T-helper 2 cell treated with Interferon-gamma antibody and Interleukin-4, amounts not matched to agents 5 μg/mL and 100 μg/mL, for 36 hours (primary cell): ENCODE measurements at regions not wholly inside any gene's neighbourhood (a gene's known extent, or its start where the extent isn't known, plus 50 kb on each side); places are given as distances from the start of the nearest gene placed in this dataset.

Experiments used
- DNase-seq: peaks from one replicate; pipeline ENCODE4 v3.0.0; 2021; ENCODE audit warnings: low spot score
- H3K27ac Mint-ChIP-seq: one replicate; pipeline ENCODE4 v1.8.0; 2021; ENCODE audit warnings: mild to moderate bottlenecking, mixed read lengths
- H3K27me3 Mint-ChIP-seq: one replicate; pipeline ENCODE4 v1.8.0; 2021; ENCODE audit warnings: low read depth, mixed read lengths
- H3K36me3 Mint-ChIP-seq: one replicate; pipeline ENCODE4 v1.8.0; 2021; ENCODE audit warnings: low read depth, mixed read lengths
- H3K4me1 Mint-ChIP-seq: one replicate; pipeline ENCODE4 v1.8.0; 2021; ENCODE audit warnings: low read depth, mixed read lengths
- H3K4me3 Mint-ChIP-seq: one replicate; pipeline ENCODE4 v1.8.0; 2022; ENCODE audit warnings: mild to moderate bottlenecking, moderate library complexity, mixed read lengths
- H3K9me3 Mint-ChIP-seq: one replicate; pipeline ENCODE4 v1.8.0; 2021; ENCODE audit warnings: mixed read lengths

GRCh38 chr1:80018348-80018747 lies 1011.8 kb upstream of the ADGRL4 start:
- H3K4me3 Mint-ChIP-seq: no peak overlapping the region
- H3K36me3 Mint-ChIP-seq: no peaks in the 10 kb centered on the region
- H3K9me3 Mint-ChIP-seq: peaks cover 4% of the 10 kb centered on the region
- no peaks in the 10 kb centered on the region for H3K27me3 Mint-ChIP-seq
- no peak overlapping the region for H3K27ac Mint-ChIP-seq
- no peaks in the 10 kb centered on the region for H3K4me1 Mint-ChIP-seq
- DNase-seq: no peak

- DNase-seq: no peak
- Mint-ChIP-seq H3K4me1 (no peaks in the 10 kb centered on the region), H3K36me3 (no peaks in the 10 kb centered on the region), H3K27ac (no peak overlapping the region), H3K4me3 (no peak overlapping the region), H3K9me3 (peaks cover 14% of the 10 kb centered on the region), H3K27me3 (no peaks in the 10 kb centered on the region)
These were observed 1002.4 kb upstream of the ADGRL4 start for GRCh38 chr1:80008934-80009333.

- no peak for DNase-seq
- peaks cover 25% of the 10 kb centered on the region for H3K9me3 Mint-ChIP-seq
- H3K27me3 Mint-ChIP-seq: no peaks in the 10 kb centered on the region
These were observed 996.7 kb upstream of the ADGRL4 start for GRCh38 chr1:80003250-80003649.

DNA sequence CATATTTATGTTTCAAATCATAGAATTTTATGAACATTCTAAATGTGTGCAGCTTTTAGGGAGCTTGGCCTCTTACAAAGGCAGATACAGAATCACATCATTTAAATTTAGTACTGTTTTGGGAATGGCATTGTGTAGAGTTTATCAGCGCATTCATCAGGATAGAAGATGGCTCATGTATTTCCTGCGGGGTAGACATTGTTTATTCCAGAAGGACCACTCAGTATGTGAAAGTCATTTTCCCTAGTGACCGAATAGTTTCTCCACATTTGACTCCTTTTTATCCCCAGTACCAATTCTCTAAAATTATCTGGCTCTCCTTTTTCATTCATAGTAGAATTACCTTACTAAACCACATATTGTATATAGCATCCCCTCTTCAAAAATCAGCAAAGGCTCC lies 981.9 kb upstream of the ADGRL4 start:
- Mint-ChIP-seq H3K4me1 (no peaks in the 10 kb centered on the region), H3K27ac (no peak overlapping the region), H3K27me3 (no peaks in the 10 kb centered on the region), H3K36me3 (no peaks in the 10 kb centered on the region), H3K9me3 (peaks cover 2% of the 10 kb centered on the region), H3K4me3 (no peak overlapping the region)
- no peak for DNase-seq

More at GRCh38 chr1:80003250-80003649, 996.7 kb upstream of the ADGRL4 start:
- no peak overlapping the region for H3K27ac Mint-ChIP-seq
- no peaks in the 10 kb centered on the region for H3K36me3 Mint-ChIP-seq
- no peak overlapping the region for H3K4me3 Mint-ChIP-seq
- H3K4me1 Mint-ChIP-seq: no peaks in the 10 kb centered on the region

DNA sequence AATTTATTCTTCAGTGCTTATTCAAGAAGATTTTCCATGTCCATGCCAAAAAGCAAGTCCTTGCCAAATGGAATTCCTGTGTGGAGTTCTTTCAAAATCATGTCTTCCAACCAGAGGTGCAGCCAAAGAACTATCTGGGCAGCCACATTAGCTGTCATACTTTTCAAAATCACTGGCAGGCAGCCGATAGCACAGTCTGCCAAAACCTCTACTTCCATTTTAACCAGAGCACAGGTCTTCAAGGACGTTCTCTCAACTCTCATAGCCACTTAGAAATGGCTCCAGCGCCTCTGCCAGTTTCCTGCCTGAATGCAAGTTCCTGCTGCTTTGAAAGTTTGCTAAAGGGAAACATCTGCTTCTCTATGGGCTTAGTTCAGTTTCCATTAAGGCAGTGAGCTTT lies 975.7 kb upstream of the ADGRL4 start:
- Mint-ChIP-seq H3K4me3 (no peak overlapping the region), H3K4me1 (no peaks in the 10 kb centered on the region), H3K27ac (no peak overlapping the region), H3K9me3 (peaks cover 10% of the 10 kb centered on the region), H3K36me3 (no peaks in the 10 kb centered on the region), H3K27me3 (no peaks in the 10 kb centered on the region)
- DNase-seq: no peak

- Mint-ChIP-seq H3K4me3 (no peak overlapping the region), H3K27ac (no peak overlapping the region), H3K4me1 (no peaks in the 10 kb centered on the region), H3K9me3 (peaks cover 16% of the 10 kb centered on the region), H3K36me3 (no peaks in the 10 kb centered on the region), H3K27me3 (no peaks in the 10 kb centered on the region)
- no peak for DNase-seq
These were observed 975.0 kb upstream of the ADGRL4 start for GRCh38 chr1:79981481-79981880.

DNA sequence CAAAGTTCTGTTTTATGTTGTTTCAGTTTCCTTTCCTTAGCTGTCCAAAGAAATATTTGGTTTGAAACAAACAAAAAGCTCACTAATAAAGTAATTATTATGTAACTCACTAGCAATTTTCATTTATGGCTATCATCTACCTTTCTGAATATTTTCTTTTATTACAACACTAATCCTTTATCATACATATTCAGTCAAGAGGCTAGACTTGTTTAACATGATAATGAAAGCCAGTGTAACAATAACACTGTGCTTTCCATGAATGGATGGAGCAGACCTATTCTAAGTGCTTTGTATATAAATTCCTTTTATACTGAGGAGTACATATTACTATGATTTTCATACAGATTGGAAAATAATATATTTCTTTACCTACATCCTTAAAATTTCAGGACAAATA lies 972.8 kb upstream of the ADGRL4 start:
- Mint-ChIP-seq H3K27me3 (no peaks in the 10 kb centered on the region), H3K9me3 (peaks cover 16% of the 10 kb centered on the region), H3K4me1 (no peaks in the 10 kb centered on the region), H3K4me3 (no peak overlapping the region), H3K36me3 (no peaks in the 10 kb centered on the region), H3K27ac (no peak overlapping the region)
- DNase-seq: no peak

GRCh38 chr1:79976287-79976686 lies 969.8 kb upstream of the ADGRL4 start:
- Mint-ChIP-seq H3K27me3 (no peaks in the 10 kb centered on the region), H3K36me3 (no peaks in the 10 kb centered on the region), H3K4me1 (no peaks in the 10 kb centered on the region), H3K9me3 (peaks cover 20% of the 10 kb centered on the region), H3K4me3 (no peak overlapping the region), H3K27ac (no peak overlapping the region)
- DNase-seq: no peak

- H3K9me3 Mint-ChIP-seq: peaks cover 20% of the 10 kb centered on the region
- no peaks in the 10 kb centered on the region for H3K27me3 Mint-ChIP-seq
- no peak overlapping the region for H3K4me3 Mint-ChIP-seq
- H3K36me3 Mint-ChIP-seq: no peaks in the 10 kb centered on the region
- no peaks in the 10 kb centered on the region for H3K4me1 Mint-ChIP-seq
- H3K27ac Mint-ChIP-seq: no peak overlapping the region
- DNase-seq: no peak
These were observed 968.1 kb upstream of the ADGRL4 start for GRCh38 chr1:79974659-79975058.

DNA sequence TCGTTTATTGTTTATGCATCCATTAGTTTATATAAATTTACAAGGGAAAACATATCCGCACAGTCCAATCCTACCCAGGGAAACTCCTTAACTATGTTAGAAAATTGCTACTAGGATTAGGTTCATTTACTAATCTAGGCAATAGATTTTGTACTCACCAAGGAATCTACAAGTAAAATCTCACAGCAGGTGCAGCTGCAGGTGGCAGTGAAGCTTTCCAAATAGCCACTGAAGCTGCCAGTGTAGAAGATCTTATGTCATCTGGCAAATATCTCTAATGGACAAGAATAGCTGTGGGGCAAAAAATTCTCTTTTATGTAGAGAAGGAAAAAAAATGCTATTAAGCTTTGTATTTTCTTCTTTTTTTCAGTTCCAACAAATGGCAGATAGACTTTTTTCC lies 963.4 kb upstream of the ADGRL4 start:
- DNase-seq: no peak
- peaks cover 22% of the 10 kb centered on the region for H3K9me3 Mint-ChIP-seq
- no peaks in the 10 kb centered on the region for H3K36me3 Mint-ChIP-seq
- no peaks in the 10 kb centered on the region for H3K27me3 Mint-ChIP-seq
- no peak overlapping the region for H3K27ac Mint-ChIP-seq
- no peaks in the 10 kb centered on the region for H3K4me1 Mint-ChIP-seq
- H3K4me3 Mint-ChIP-seq: no peak overlapping the region

DNA sequence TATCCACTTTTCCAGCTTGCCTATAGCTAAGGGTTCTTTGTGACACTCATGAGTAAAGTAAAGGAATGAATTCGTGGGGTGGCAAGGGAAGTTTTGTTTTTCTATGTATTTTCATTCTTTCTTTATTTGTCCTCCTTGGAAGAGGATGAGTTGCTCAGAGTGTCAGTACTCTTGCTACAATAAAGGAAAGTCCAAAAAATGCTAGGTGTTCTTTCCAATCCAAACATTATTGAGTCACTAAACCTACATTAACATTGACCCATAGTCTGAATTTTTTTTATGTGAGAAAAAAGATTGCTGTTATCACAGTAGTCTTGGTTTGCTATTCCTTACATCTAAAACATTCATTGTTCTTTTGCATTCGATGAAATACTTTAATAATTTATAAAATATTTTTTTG lies 959.9 kb upstream of the ADGRL4 start:
- H3K27me3 Mint-ChIP-seq: no peaks in the 10 kb centered on the region
- DNase-seq: no peak
- peaks cover 33% of the 10 kb centered on the region for H3K9me3 Mint-ChIP-seq
- H3K27ac Mint-ChIP-seq: no peak overlapping the region
- no peaks in the 10 kb centered on the region for H3K36me3 Mint-ChIP-seq
- no peak overlapping the region for H3K4me3 Mint-ChIP-seq
- H3K4me1 Mint-ChIP-seq: no peaks in the 10 kb centered on the region

GRCh38 chr1:79959635-79960034 lies 953.1 kb upstream of the ADGRL4 start:
- Mint-ChIP-seq H3K9me3 (peaks cover 46% of the 10 kb centered on the region), H3K4me1 (no peaks in the 10 kb centered on the region), H3K27ac (no peak overlapping the region), H3K4me3 (no peak overlapping the region), H3K27me3 (no peaks in the 10 kb centered on the region), H3K36me3 (no peaks in the 10 kb centered on the region)
- DNase-seq: no peak

DNA sequence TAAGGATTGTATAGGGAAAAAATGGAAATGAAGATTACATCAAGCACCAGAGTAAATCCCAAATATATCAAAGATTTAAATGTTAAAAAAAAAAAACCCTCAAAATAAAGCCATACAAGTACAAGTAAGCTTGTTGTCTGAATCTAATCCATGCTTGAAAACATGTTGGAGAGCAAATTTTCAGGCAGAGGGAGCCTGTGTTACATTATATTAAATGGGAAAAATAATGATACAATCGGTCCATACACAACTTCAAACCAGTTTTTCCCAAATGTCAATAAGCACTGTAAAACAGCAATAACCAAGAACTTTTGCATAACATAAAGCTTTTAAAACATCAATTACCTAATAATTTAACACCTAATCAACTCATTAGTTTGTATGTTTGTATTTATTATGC lies 949.4 kb upstream of the ADGRL4 start:
- Mint-ChIP-seq H3K4me3 (no peak overlapping the region), H3K9me3 (peaks cover 56% of the 10 kb centered on the region), H3K4me1 (no peaks in the 10 kb centered on the region), H3K27ac (no peak overlapping the region), H3K36me3 (no peaks in the 10 kb centered on the region), H3K27me3 (no peaks in the 10 kb centered on the region)
- DNase-seq: no peak

DNA sequence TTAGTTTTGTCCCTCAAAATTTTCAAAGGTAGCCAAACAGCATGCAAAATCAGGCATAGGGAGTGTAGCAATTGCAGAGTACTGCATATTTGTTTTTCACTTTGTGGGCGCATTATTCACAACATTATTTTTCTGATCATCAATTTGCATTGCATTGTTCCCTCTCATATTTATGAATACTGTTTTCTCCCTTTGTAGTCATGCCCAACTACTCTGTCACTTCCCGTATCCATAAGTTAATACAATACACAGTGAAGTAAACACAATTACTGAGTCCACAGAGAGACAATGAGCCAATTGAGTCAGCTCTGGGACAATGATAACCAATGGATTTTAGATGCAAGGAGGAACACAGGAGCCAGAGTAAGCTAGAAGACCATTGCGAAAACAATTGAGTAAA lies 944.0 kb upstream of the ADGRL4 start:
- H3K9me3 Mint-ChIP-seq: peaks cover 31% of the 10 kb centered on the region
- no peak for DNase-seq
- H3K36me3 Mint-ChIP-seq: no peaks in the 10 kb centered on the region
- no peak overlapping the region for H3K27ac Mint-ChIP-seq
- no peak overlapping the region for H3K4me3 Mint-ChIP-seq
- H3K27me3 Mint-ChIP-seq: no peaks in the 10 kb centered on the region
- H3K4me1 Mint-ChIP-seq: no peaks in the 10 kb centered on the region

GRCh38 chr1:79945391-79945790 lies 938.9 kb upstream of the ADGRL4 start:
- H3K36me3 Mint-ChIP-seq: no peaks in the 10 kb centered on the region
- DNase-seq: no peak
- no peaks in the 10 kb centered on the region for H3K27me3 Mint-ChIP-seq
- H3K9me3 Mint-ChIP-seq: peaks cover 12% of the 10 kb centered on the region
- H3K27ac Mint-ChIP-seq: no peak overlapping the region
- H3K4me3 Mint-ChIP-seq: no peak overlapping the region
- no peaks in the 10 kb centered on the region for H3K4me1 Mint-ChIP-seq
